SK-N-SH (cell line): ENCODE measurements at regions not wholly inside any gene's neighbourhood (a gene's known extent, or its start where the extent isn't known, plus 50 kb on each side); places are given as distances from the start of the nearest gene placed in this dataset.

Source experiments
- CTCF ChIA-PET: fragments of 300-600, 350-600 bp; formaldehyde crosslinking; extraction: SDS; loops from one replicate; lab custom pipeline; 2021; lab: Yijun Ruan, JAX
- POLR2A ChIA-PET: fragments of 350-600 bp; sonication (Branson Sonifier 250); formaldehyde crosslinking; extraction: SDS; loops from one replicate; lab custom pipeline; 2020; ENCODE audit warnings: antibody characterized with exemption, inconsistent platforms; lab: Yijun Ruan, JAX
- DNase-seq: peaks from one replicate; pipeline ENCODE4 v3.0.0; 2012
- H2AFZ ChIP-seq: fragments of 200-600 bp; sonication (generic); 2 replicates; pipeline ENCODE4 v1.8.1; 2016; ENCODE audit warnings: antibody characterized with exemption, mild to moderate bottlenecking, low read depth
- H3F3A ChIP-seq: fragments of 200-600 bp; sonication (generic); replicated peaks from 2 replicates; pipeline ENCODE3; 2016; ENCODE audit warnings: antibody characterized with exemption, mild to moderate bottlenecking; ENCODE audit not compliant: insufficient read depth
- H3K27ac ChIP-seq, 2 experiments: fragments of 200-500 bp in 1 of 2; fragments of 200-600 bp in 1 of 2; sonication (Bioruptor generic) in 1 of 2; sonication (generic), shearing (Covaris generic) in 1 of 2; 2 replicates each; pipeline versions ENCODE4 v1.5.1 to v1.6.1; 2014 to 2016; ENCODE audit warnings: low read depth in 2 of 2, inconsistent platforms in 1 of 2, low read length in 1 of 2, mild to moderate bottlenecking in 1 of 2, mixed read lengths in 1 of 2
- H3K27me3 ChIP-seq: fragments of 200-600 bp; sonication (generic), shearing (Covaris generic); 2 replicates; pipeline ENCODE4 v1.6.1; 2016; ENCODE audit warnings: mixed run types; ENCODE audit not compliant: insufficient read depth
- H3K36me3 ChIP-seq, 2 experiments: fragments of 200-500 bp in 1 of 2; fragments of 200-600 bp in 1 of 2; sonication (Bioruptor generic) in 1 of 2; sonication (generic) in 1 of 2; replicated peaks in 1 of 2; 2 replicates each; pipeline versions ENCODE3 to v1.5.1; 2014 to 2016; ENCODE audit warnings: low read length in 1 of 2, mild to moderate bottlenecking in 1 of 2; ENCODE audit not compliant: insufficient read depth in 2 of 2, control insufficient read depth in 1 of 2
- H3K4me1 ChIP-seq, 2 experiments: fragments of 200-500 bp in 1 of 2; fragments of 200-600 bp in 1 of 2; sonication (Bioruptor generic) in 1 of 2; sonication (generic), shearing (Covaris generic) in 1 of 2; 2 replicates each; pipeline versions ENCODE4 v1.5.1 to v1.6.1; 2014 to 2016; ENCODE audit warnings: low read depth in 1 of 2, low read length in 1 of 2, mixed run types in 1 of 2; ENCODE audit not compliant: insufficient read depth in 2 of 2, control insufficient read depth in 1 of 2
- H3K4me2 ChIP-seq: fragments of 200-600 bp; sonication (generic), shearing (Covaris generic); 2 replicates; pipeline ENCODE4 v1.6.1; 2017; ENCODE audit warnings: mixed run types
- H3K4me3 ChIP-seq, 2 experiments: fragments of 200-500 bp in 1 of 2; fragments of 200-600 bp in 1 of 2; sonication (Bioruptor generic) in 1 of 2; sonication (generic), shearing (Covaris generic) in 1 of 2; 2 replicates each; pipeline versions ENCODE4 v1.5.1 to v1.8.1; 2014 to 2016; ENCODE audit warnings: low read depth in 2 of 2, inconsistent platforms in 1 of 2, low read length in 1 of 2, mild to moderate bottlenecking in 1 of 2, mixed read lengths in 1 of 2, moderate library complexity in 1 of 2
- H3K79me2 ChIP-seq: fragments of 200-600 bp; sonication (generic); 2 replicates; pipeline ENCODE4 v1.8.1; 2017; ENCODE audit warnings: mild to moderate bottlenecking; ENCODE audit not compliant: insufficient read depth
- H3K9ac ChIP-seq: fragments of 200-600 bp; sonication (generic); 2 replicates; pipeline ENCODE4 v1.6.1; 2017; ENCODE audit warnings: mixed run types
- H3K9me2 ChIP-seq: fragments of 200-600 bp; sonication (generic); 2 replicates; pipeline ENCODE4 v1.6.1; 2017; ENCODE audit warnings: mixed run types
- H3K9me3 ChIP-seq: fragments of 200-600 bp; sonication (generic); 2 replicates; pipeline ENCODE4 v1.6.1; 2017; ENCODE audit warnings: mixed run types, mild to moderate bottlenecking, moderate library complexity
- H4K20me1 ChIP-seq: fragments of 200-600 bp; sonication (generic); 2 replicates; pipeline ENCODE4 v1.6.1; 2017; ENCODE audit warnings: mild to moderate bottlenecking, mixed run types; ENCODE audit not compliant: insufficient read depth
- CTCF ChIP-seq: fragments of 200-600 bp; sonication (generic); IDR thresholded peaks from 2 replicates; pipeline ENCODE4 v1.6.1; 2017; ENCODE audit warnings: antibody characterized with exemption, mild to moderate bottlenecking, moderate library complexity
- EP300 ChIP-seq, 2 experiments: IDR thresholded peaks; 2 replicates each; pipeline versions ENCODE4 v1.4.0 to v1.6.1; 2012; ENCODE audit warnings: borderline replicate concordance in 1 of 2, low read depth in 1 of 2, low read length in 1 of 2
- FOSL2 ChIP-seq: IDR thresholded peaks from 2 replicates; pipeline ENCODE4 v1.4.0; 2012; ENCODE audit warnings: low read depth, mild to moderate bottlenecking, moderate library complexity, borderline replicate concordance
- GATA2 ChIP-seq: sonication (generic); formaldehyde crosslinking; IDR thresholded peaks from 2 replicates; pipeline ENCODE4 v1.5.0; 2020; ENCODE audit warnings: mild to moderate bottlenecking, missing genetic modification reagents
- IRF3 ChIP-seq: fragments of 150-350 bp; IDR thresholded peaks from 2 replicates; pipeline ENCODE4 v1.6.1; 2016; ENCODE audit warnings: mild to moderate bottlenecking, low read depth, low read length
- MAX ChIP-seq: IDR thresholded peaks from 2 replicates; pipeline ENCODE4 v1.4.0; 2012; ENCODE audit warnings: low read depth
- MXI1 ChIP-seq: IDR thresholded peaks from 2 replicates; pipeline ENCODE4 v1.6.1; 2012; ENCODE audit warnings: mild to moderate bottlenecking, low read depth, low read length, improper control_type of control experiment
- NFIC ChIP-seq: IDR thresholded peaks from 2 replicates; pipeline ENCODE4 v1.4.0; 2012; ENCODE audit warnings: borderline replicate concordance
- POLR2AphosphoS5 ChIP-seq: IDR thresholded peaks from 2 replicates; pipeline ENCODE4 v1.6.1; 2012; ENCODE audit warnings: low read depth, low read length
- RAD21 ChIP-seq: IDR thresholded peaks from 2 replicates; pipeline ENCODE4 v1.6.1; 2012; ENCODE audit warnings: mild to moderate bottlenecking, low read length
- RCOR1 ChIP-seq: fragments of 150-350 bp; IDR thresholded peaks from 2 replicates; pipeline ENCODE4 v1.6.1; 2017; ENCODE audit warnings: antibody characterized with exemption, low read length
- REST ChIP-seq: IDR thresholded peaks from 2 replicates; pipeline ENCODE4 v1.6.1; 2012; ENCODE audit warnings: mild to moderate bottlenecking, low read depth, low read length, moderate library complexity
- RXRA ChIP-seq: IDR thresholded peaks from 2 replicates; pipeline ENCODE4 v1.4.0; 2012; ENCODE audit warnings: low read depth, mild to moderate bottlenecking, borderline replicate concordance
- SMC3 ChIP-seq: IDR thresholded peaks from 2 replicates; pipeline ENCODE4 v1.6.1; 2012; ENCODE audit warnings: low read depth, low read length, improper control_type of control experiment
- TAF1 ChIP-seq: IDR thresholded peaks from 2 replicates; pipeline ENCODE4 v1.6.1; 2012; ENCODE audit warnings: low read depth, mild to moderate bottlenecking, low read length, moderate library complexity, borderline replicate concordance
- TEAD4 ChIP-seq: IDR thresholded peaks from 2 replicates; pipeline ENCODE4 v1.4.0; 2012; ENCODE audit warnings: mild to moderate bottlenecking, borderline replicate concordance; ENCODE audit not compliant: insufficient read depth
- YY1 ChIP-seq: IDR thresholded peaks from 2 replicates; pipeline ENCODE4 v1.4.0; 2012; ENCODE audit warnings: low read depth, mild to moderate bottlenecking
- ZBTB33 ChIP-seq: IDR thresholded peaks from 2 replicates; pipeline ENCODE4 v1.4.0; 2012; ENCODE audit warnings: low read depth, borderline replicate concordance
- WGBS: methylation state at CpG from one replicate; pipeline ENCODE4 v1.1.6; 2017; ENCODE audit warnings: low lambda C conversion rate; 5-methylcytosine and 5-hydroxymethylcytosine counted together

- Histone ChIP-seq H3K9me2 (no peaks in the 10 kb centered on the region), H3K9ac (no peak overlapping the region), H3K9me3 (no peaks in the 10 kb centered on the region), H3K4me1 (peaks cover 0 to 23% of the 10 kb centered on the region in 2 experiments; a peak in 2 of 4 replicates), H3K4me2 (no peak overlapping the region), H3K27ac (peak overlapping the region in 1 of 2 experiments; percentile 34; a peak in 1 of 4 replicates), H3F3A (peaks cover 35% of the 10 kb centered on the region), H3K36me3 (no peaks in the 10 kb centered on the region), H3K4me3 (no peak overlapping the region), H3K27me3 (no peaks in the 10 kb centered on the region), H2AFZ (no peak overlapping the region)
- CTCF ChIA-PET: interaction anchor here (1.3 kb wide), 1 partner anchor 76 kb away, joined by 3 read pairs; no protein-coding TSS in a partner anchor
- 61% methylated on average over 5 of the region's 5 CpGs for WGBS
- no peak for DNase-seq
- TF ChIP-seq GATA2 (CRISPR knock-in tag) (no peak), NFIC (no peak), RCOR1 (no peak), MXI1 (no peak), YY1 (no peak), IRF3 (no peak), POLR2AphosphoS5 (no peak), TAF1 (no peak), FOSL2 (no peak), REST (no peak), SMC3 (no peak), TEAD4 (no peak)
- TF ChIP-seq, all 33 proteins: peak for 0
- H4K20me1 ChIP-seq: no peaks in the 10 kb centered on the region
- POLR2A ChIA-PET: no interaction called here
- no peaks in the 10 kb centered on the region for H3K79me2 ChIP-seq
Observed at GRCh38 chr12:46944771-46945170, 119.0 kb upstream of the SLC38A4 start.

GRCh38 chr12:46945591-46945990 lies 119.8 kb upstream of the SLC38A4 start:
- no peak overlapping the region; a peak in 1 of 4 replicates for H3K27ac ChIP-seq
- no peaks in the 10 kb centered on the region for H3K27me3 ChIP-seq
- no peaks in the 10 kb centered on the region for H3K9me2 ChIP-seq
- no peaks in the 10 kb centered on the region for H3K9me3 ChIP-seq
- no peaks in the 10 kb centered on the region for H3K79me2 ChIP-seq
- no peaks in the 10 kb centered on the region for H3K36me3 ChIP-seq
- H3K9ac ChIP-seq: no peak overlapping the region
- WGBS: 57% methylated on average over 3 of the region's 3 CpGs
- ChIA-PET POLR2A (no interaction called here), CTCF (interaction anchor here (1.3 kb wide), 1 partner anchor 75 kb away, joined by 3 read pairs; no protein-coding TSS in a partner anchor)
- peaks cover 35% of the 10 kb centered on the region for H3F3A ChIP-seq
- no peak overlapping the region for H2AFZ ChIP-seq
- DNase-seq: no peak
- peaks cover 0 to 23% of the 10 kb centered on the region in 2 experiments; a peak in 2 of 4 replicates for H3K4me1 ChIP-seq
- H4K20me1 ChIP-seq: no peaks in the 10 kb centered on the region
- H3K4me2 ChIP-seq: no peak overlapping the region
- no peak overlapping the region for H3K4me3 ChIP-seq
- no peak for TF ChIP-seq GATA2 (CRISPR knock-in tag)
- TF ChIP-seq MXI1: no peak
- TF ChIP-seq CTCF: no peak
- TF ChIP-seq ZBTB33: no peak
- no peak for TF ChIP-seq RXRA
- no peak for TF ChIP-seq YY1
- TF ChIP-seq SMC3: no peak
- TF ChIP-seq MAX: no peak
- no peak for TF ChIP-seq RAD21
- no peak for TF ChIP-seq EP300 (IDR thresholded peaks at IDR 0.05; ENCODE audit: borderline replicate concordance in 1 of 2, low read depth in 1 of 2, low read length in 1 of 2)
